Breast epithelium (tissue), 3 donors: ENCODE measurements at regions not wholly inside any gene's neighbourhood (a gene's known extent, or its start where the extent isn't known, plus 50 kb on each side); places are given as distances from the start of the nearest gene placed in this dataset.

ENCODE experiments used
- POLR2AphosphoS5 ChIP-seq, 3 donors: sonication (generic); formaldehyde crosslinking; IDR thresholded peaks; one replicate each; pipeline ENCODE4 v1.6.1; 2017; ENCODE audit warnings: antibody characterized with exemption in 3 of 3
- TF ChIP-seq, protein P1 (sequence below), 3 donors: fragments of 450-650 bp; IDR thresholded peaks; one replicate each; pipeline ENCODE4 v1.5.1; 2016 to 2017; ENCODE audit warnings: antibody characterized with exemption in 3 of 3, mild to moderate bottlenecking in 3 of 3, moderate library complexity in 3 of 3

DNA sequence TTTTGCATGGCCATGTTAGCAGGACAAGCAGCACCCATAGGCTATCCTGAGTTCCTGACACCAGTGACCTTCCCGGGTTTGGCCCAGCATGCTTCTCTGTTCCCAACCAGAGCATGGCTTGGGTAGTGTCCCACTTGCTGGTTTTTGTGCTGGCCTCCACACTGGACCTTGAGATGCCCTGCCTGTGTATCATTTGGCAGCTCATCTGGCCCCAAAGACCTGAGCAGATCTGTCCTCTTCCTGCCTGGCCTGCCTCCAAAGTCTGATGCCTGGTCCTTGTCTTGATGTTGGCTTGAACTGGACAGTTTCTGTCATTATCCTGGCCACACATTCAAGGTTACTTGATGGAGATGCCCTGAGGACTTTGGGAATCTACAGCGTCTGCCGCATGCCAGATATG lies 590.7 kb upstream of the KLF4 start:
- no peak for TF ChIP-seq POLR2AphosphoS5 (IDR thresholded peaks at IDR 0.05)
- TF ChIP-seq, protein P1, sequence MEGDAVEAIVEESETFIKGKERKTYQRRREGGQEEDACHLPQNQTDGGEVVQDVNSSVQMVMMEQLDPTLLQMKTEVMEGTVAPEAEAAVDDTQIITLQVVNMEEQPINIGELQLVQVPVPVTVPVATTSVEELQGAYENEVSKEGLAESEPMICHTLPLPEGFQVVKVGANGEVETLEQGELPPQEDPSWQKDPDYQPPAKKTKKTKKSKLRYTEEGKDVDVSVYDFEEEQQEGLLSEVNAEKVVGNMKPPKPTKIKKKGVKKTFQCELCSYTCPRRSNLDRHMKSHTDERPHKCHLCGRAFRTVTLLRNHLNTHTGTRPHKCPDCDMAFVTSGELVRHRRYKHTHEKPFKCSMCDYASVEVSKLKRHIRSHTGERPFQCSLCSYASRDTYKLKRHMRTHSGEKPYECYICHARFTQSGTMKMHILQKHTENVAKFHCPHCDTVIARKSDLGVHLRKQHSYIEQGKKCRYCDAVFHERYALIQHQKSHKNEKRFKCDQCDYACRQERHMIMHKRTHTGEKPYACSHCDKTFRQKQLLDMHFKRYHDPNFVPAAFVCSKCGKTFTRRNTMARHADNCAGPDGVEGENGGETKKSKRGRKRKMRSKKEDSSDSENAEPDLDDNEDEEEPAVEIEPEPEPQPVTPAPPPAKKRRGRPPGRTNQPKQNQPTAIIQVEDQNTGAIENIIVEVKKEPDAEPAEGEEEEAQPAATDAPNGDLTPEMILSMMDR (IDR thresholded peaks at IDR 0.05): no peak
